ENCODE measurements at regions not wholly inside any gene's neighbourhood (a gene's known extent, or its start where the extent isn't known, plus 50 kb on each side); places are given as distances from the start of the nearest gene placed in this dataset.

GRCh38 chr15:56815247-56815646 is 81.9 kb upstream of the ZNF280D start:
- TF ChIP-seq, protein P1, sequence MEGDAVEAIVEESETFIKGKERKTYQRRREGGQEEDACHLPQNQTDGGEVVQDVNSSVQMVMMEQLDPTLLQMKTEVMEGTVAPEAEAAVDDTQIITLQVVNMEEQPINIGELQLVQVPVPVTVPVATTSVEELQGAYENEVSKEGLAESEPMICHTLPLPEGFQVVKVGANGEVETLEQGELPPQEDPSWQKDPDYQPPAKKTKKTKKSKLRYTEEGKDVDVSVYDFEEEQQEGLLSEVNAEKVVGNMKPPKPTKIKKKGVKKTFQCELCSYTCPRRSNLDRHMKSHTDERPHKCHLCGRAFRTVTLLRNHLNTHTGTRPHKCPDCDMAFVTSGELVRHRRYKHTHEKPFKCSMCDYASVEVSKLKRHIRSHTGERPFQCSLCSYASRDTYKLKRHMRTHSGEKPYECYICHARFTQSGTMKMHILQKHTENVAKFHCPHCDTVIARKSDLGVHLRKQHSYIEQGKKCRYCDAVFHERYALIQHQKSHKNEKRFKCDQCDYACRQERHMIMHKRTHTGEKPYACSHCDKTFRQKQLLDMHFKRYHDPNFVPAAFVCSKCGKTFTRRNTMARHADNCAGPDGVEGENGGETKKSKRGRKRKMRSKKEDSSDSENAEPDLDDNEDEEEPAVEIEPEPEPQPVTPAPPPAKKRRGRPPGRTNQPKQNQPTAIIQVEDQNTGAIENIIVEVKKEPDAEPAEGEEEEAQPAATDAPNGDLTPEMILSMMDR (IDR thresholded peaks at IDR 0.05): no peak
- peak in 1 of 2 donors; percentile 57 for TF ChIP-seq POLR2AphosphoS5 (IDR thresholded peaks at IDR 0.05)
- no peak for TF ChIP-seq POLR2A (IDR thresholded peaks at IDR 0.05; ENCODE audit: low read depth)
- no peak for TF ChIP-seq EP300 (IDR thresholded peaks at IDR 0.05)

Measured in esophagus muscularis mucosa (tissue), 4 donors.